GM23248 (cell line): ENCODE measurements at regions not wholly inside any gene's neighbourhood (a gene's known extent, or its start where the extent isn't known, plus 50 kb on each side); places are given as distances from the start of the nearest gene placed in this dataset.

ENCODE experiments used
- EZH2 ChIP-seq: fragments of 200-600 bp; sonication (generic); IDR thresholded peaks from 2 replicates; pipeline ENCODE4 v1.6.1; 2018; ENCODE audit warnings: antibody characterized with exemption, mild to moderate bottlenecking; ENCODE audit not compliant: insufficient read depth, poor library complexity, severe bottlenecking
- EZH2phosphoT487 ChIP-seq: fragments of 200-600 bp; sonication (generic); IDR thresholded peaks from 2 replicates; pipeline ENCODE4 v1.6.1; 2018; ENCODE audit warnings: antibody characterized with exemption, moderate library complexity, mild to moderate bottlenecking, low read depth; ENCODE audit not compliant: insufficient read depth

- TF ChIP-seq EZH2 (no peak), EZH2phosphoT487 (no peak)
These were observed 2073.7 kb upstream of the ACO1 start for GRCh38 chr9:30310711-30311110.
